HG03378 (cell line): ENCODE measurements at regions not wholly inside any gene's neighbourhood (a gene's known extent, or its start where the extent isn't known, plus 50 kb on each side); places are given as distances from the start of the nearest gene placed in this dataset.

Experiments used
- ATAC-seq: cut with Tn5 transposase; IDR thresholded peaks from one replicate; pipeline ENCODE4 v1.9.1; 2021; ENCODE audit warnings: mild to moderate bottlenecking, moderate library complexity; ENCODE audit not compliant: unreplicated experiment

- ATAC-seq: no peak
These were observed 143.4 kb downstream of the WNT5A start for GRCh38 chr3:55343486-55344357.

- ATAC-seq: no peak
These were observed 145.5 kb downstream of the WNT5A start for GRCh38 chr3:55341502-55342031.

- no peak for ATAC-seq
These were observed 147.3 kb downstream of the WNT5A start for GRCh38 chr3:55339819-55340218.

- ATAC-seq: no peak
These were observed 147.7 kb downstream of the WNT5A start for GRCh38 chr3:55339390-55339789.

GRCh38 chr3:55337641-55338180 lies 149.4 kb downstream of the WNT5A start:
- ATAC-seq: no peak

GRCh38 chr3:55333923-55334322 lies 153.2 kb downstream of the WNT5A start:
- ATAC-seq: no peak

GRCh38 chr3:55333046-55333445 lies 154.1 kb downstream of the WNT5A start:
- ATAC-seq: no peak

GRCh38 chr3:55332176-55332575 lies 154.9 kb downstream of the WNT5A start:
- ATAC-seq: no peak

- no peak for ATAC-seq
These were observed 155.6 kb downstream of the WNT5A start for GRCh38 chr3:55331524-55331923.

- ATAC-seq: no peak
These were observed 156.3 kb downstream of the WNT5A start for GRCh38 chr3:55330756-55331155.

- ATAC-seq: no peak
These were observed 156.8 kb downstream of the WNT5A start for GRCh38 chr3:55330355-55330754.

- no peak for ATAC-seq
These were observed 157.3 kb downstream of the WNT5A start for GRCh38 chr3:55329849-55330248.

- ATAC-seq: no peak
These were observed 159.8 kb downstream of the WNT5A start for GRCh38 chr3:55327131-55327920.

GRCh38 chr3:55322638-55323037 lies 164.5 kb downstream of the WNT5A start:
- no peak for ATAC-seq

GRCh38 chr3:55320928-55321327 lies 166.2 kb downstream of the WNT5A start:
- ATAC-seq: no peak

- ATAC-seq: no peak
These were observed 171.7 kb downstream of the WNT5A start for GRCh38 chr3:55315396-55315795.

- no peak for ATAC-seq
These were observed 173.4 kb downstream of the WNT5A start for GRCh38 chr3:55313666-55314065.

- no peak for ATAC-seq
These were observed 177.8 kb downstream of the WNT5A start for GRCh38 chr3:55309336-55309735.

GRCh38 chr3:55307622-55308021 lies 179.5 kb downstream of the WNT5A start:
- no peak for ATAC-seq

GRCh38 chr3:55305696-55306485 lies 181.2 kb downstream of the WNT5A start:
- ATAC-seq: no peak

- ATAC-seq: no peak
These were observed 186.4 kb downstream of the WNT5A start for GRCh38 chr3:55300701-55301100.
